ENCODE measurements at regions not wholly inside any gene's neighbourhood (a gene's known extent, or its start where the extent isn't known, plus 50 kb on each side); places are given as distances from the start of the nearest gene placed in this dataset.

DNA sequence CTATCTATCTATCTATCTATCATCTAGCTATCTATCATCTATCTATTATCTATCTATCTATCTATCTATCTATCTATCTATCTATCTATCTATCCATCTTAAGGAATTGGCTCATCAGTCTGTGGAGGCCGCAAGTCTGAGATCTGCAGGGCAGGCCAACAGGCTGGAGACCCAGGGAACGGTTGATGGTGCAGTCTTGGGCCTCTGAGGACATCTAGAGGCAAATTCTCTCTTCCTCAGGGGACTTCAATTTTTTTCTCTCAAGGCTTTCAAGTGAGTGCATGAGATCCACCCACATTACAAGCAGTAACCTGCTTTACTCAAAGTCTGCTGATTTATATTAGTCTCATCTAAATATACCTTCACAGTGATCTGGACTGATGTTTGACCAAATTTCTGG, 197.0 kb downstream of the GLRX3 start:
- ATAC-seq, result no peak

DNA sequence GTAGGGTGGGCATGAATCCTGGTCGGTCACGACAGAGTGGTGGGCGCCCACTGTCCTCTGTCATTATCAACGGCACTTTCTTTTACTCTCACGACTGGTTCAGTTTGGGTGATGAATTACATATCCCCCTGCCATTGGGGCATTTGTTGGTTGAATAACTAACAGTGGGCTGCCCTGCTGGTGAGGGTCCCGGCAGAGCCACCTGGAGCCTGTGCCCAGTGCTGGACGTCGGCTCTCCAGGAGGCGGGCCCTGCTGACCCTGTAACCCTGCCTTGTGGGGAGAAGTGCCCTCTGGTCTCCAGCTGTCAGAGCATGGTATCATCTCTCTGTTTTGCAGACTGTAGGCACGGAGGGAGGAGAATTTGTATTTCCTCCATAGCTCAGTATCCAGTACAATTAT, 199.1 kb downstream of the GLRX3 start:
- Histone ChIP-seq H3K27me3 (no peaks in the 10 kb centered on the region), H3K4me1 (no peaks in the 10 kb centered on the region), H3K9me3 (no peaks in the 10 kb centered on the region), H3K27ac (no peak overlapping the region), H3K36me3 (no peaks in the 10 kb centered on the region), H3K4me3 (no peak overlapping the region)
- intact Hi-C loops (cut with DNase I), result no loop called here
- TF ChIP-seq POLR2A (IDR thresholded peaks at IDR 0.05), result no peak
- TF ChIP-seq, protein P1, sequence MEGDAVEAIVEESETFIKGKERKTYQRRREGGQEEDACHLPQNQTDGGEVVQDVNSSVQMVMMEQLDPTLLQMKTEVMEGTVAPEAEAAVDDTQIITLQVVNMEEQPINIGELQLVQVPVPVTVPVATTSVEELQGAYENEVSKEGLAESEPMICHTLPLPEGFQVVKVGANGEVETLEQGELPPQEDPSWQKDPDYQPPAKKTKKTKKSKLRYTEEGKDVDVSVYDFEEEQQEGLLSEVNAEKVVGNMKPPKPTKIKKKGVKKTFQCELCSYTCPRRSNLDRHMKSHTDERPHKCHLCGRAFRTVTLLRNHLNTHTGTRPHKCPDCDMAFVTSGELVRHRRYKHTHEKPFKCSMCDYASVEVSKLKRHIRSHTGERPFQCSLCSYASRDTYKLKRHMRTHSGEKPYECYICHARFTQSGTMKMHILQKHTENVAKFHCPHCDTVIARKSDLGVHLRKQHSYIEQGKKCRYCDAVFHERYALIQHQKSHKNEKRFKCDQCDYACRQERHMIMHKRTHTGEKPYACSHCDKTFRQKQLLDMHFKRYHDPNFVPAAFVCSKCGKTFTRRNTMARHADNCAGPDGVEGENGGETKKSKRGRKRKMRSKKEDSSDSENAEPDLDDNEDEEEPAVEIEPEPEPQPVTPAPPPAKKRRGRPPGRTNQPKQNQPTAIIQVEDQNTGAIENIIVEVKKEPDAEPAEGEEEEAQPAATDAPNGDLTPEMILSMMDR (IDR thresholded peaks at IDR 0.05), result no peak
- no peak for ATAC-seq
- 58% methylated on average over 3 of the region's 10 CpGs for WGBS (ENCODE audit: insufficient coverage, low coverage, low lambda C conversion rate, missing lambda C conversion rate)
- no peak for DNase-seq

More for the DNA sequence above, 197.0 kb downstream of the GLRX3 start:
- Histone ChIP-seq H3K27ac (no peak overlapping the region), H3K4me3 (no peak overlapping the region), H3K27me3 (no peaks in the 10 kb centered on the region), H3K9me3 (no peaks in the 10 kb centered on the region), H3K4me1 (no peaks in the 10 kb centered on the region), H3K36me3 (no peaks in the 10 kb centered on the region)
- no peak for DNase-seq
- intact Hi-C loops (cut with DNase I), result no loop called here
- TF ChIP-seq, protein P1 (IDR thresholded peaks at IDR 0.05), result no peak
- no peak for TF ChIP-seq POLR2A (IDR thresholded peaks at IDR 0.05)
- WGBS (ENCODE audit: insufficient coverage, low coverage, low lambda C conversion rate, missing lambda C conversion rate), result 8% methylated on average over 2 of the region's 2 CpGs

DNA sequence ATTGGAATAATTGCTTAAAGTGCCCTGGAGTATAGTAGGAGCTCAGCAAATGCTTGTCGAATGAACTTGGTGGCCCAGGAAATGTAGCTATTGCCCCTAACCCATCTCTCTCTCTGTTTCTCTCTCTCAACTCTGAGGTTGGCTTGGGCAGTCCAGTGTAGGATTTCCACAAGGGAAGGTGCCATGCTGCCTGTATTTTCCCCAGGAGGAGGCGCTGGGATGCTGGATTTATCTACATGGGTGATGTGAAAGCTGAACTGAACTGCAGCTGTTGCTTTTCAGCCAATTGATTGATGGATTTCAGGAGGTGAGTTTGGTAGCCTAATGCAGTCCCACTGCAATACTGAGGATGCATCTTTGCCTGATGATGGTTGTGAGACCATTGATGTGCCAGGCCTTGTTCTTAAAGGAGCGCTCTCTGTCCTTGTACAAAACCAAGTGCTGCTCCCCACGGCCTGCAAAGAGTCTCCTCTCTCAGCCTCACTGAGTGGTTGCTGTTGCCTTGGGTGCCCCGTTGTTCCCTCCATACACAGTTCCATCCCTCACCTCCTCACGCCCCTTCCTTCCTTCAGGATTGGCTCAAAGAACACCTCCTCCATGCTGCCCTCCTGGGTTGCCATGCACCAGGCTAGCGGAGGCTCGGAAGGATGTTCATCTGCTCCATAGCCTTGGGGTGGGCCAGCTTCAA, 200.6 kb downstream of the GLRX3 start:
- no peak overlapping the region for H3K4me3 ChIP-seq
- H3K27ac ChIP-seq, result no peak overlapping the region
- H3K27me3 ChIP-seq, result no peaks in the 10 kb centered on the region
- intact Hi-C loops (cut with DNase I), result no loop called here
- no peaks in the 10 kb centered on the region for H3K36me3 ChIP-seq
- no peak for DNase-seq
- no peaks in the 10 kb centered on the region for H3K4me1 ChIP-seq
- WGBS (ENCODE audit: insufficient coverage, low coverage, low lambda C conversion rate, missing lambda C conversion rate), result 36% methylated on average over 5 of the region's 8 CpGs
- H3K9me3 ChIP-seq, result no peaks in the 10 kb centered on the region
- ATAC-seq, result no peak
- TF ChIP-seq, protein P1 (IDR thresholded peaks at IDR 0.05), result no peak
- TF ChIP-seq POLR2A (IDR thresholded peaks at IDR 0.05), result no peak

DNA sequence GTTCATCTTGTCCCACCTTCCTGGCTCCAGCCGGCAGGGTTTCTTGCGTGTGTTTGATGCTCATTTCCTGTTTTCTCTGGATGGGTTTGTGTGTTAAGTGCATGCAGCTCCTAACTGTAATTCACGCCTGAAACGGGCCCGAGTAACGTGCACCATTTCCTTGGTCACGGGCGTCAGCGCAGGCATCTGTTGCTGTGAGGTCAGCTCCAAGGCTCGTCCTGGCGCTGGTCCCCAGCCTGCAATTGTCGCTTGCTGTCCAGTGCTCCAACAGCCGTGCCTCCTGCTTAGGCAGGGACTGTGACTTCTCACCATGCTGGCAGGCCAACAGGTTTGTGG, 201.1 kb downstream of the GLRX3 start:
- Histone ChIP-seq H3K4me3 (no peak overlapping the region), H3K4me1 (no peaks in the 10 kb centered on the region), H3K27me3 (no peaks in the 10 kb centered on the region), H3K27ac (no peak overlapping the region), H3K9me3 (no peaks in the 10 kb centered on the region), H3K36me3 (no peaks in the 10 kb centered on the region)
- DNase-seq (no peak), ATAC-seq (no peak)
- TF ChIP-seq, protein P1 (IDR thresholded peaks at IDR 0.05), result no peak
- no peak for TF ChIP-seq POLR2A (IDR thresholded peaks at IDR 0.05)
- intact Hi-C loops (cut with DNase I), result no loop called here
- WGBS (ENCODE audit: insufficient coverage, low coverage, low lambda C conversion rate, missing lambda C conversion rate), result 74% methylated on average over 9 of the region's 13 CpGs

Measured in right lobe of liver (tissue), 6 donors.